Parathyroid adenoma (tissue), 2 donors: ENCODE measurements at regions not wholly inside any gene's neighbourhood (a gene's known extent, or its start where the extent isn't known, plus 50 kb on each side); places are given as distances from the start of the nearest gene placed in this dataset.
A peak's percentile ranks its signal among the peaks of the same experiment; 100 is the strongest.

ENCODE experiments used
- H2AFZ ChIP-seq: fragments of 300-600 bp; sonication (generic); one replicate; pipeline ENCODE4 v1.7.0; 2017; ENCODE audit warnings: antibody characterized with exemption, mild to moderate bottlenecking
- H3K27ac ChIP-seq: fragments of 300-600 bp; sonication (generic); one replicate; pipeline ENCODE4 v1.7.0; 2017
- H3K27me3 ChIP-seq: fragments of 300-600 bp; sonication (generic); one replicate; pipeline ENCODE4 v1.7.0; 2017; ENCODE audit warnings: low read length; ENCODE audit not compliant: control insufficient read depth, insufficient read depth
- H3K36me3 ChIP-seq: fragments of 300-600 bp; sonication (generic); one replicate; pipeline ENCODE4 v1.7.0; 2017; ENCODE audit warnings: low read length; ENCODE audit not compliant: control insufficient read depth, insufficient read depth
- H3K4me1 ChIP-seq: fragments of 300-600 bp; sonication (generic); one replicate; pipeline ENCODE4 v1.7.0; 2017; ENCODE audit warnings: control low read depth
- H3K4me2 ChIP-seq: fragments of 300-600 bp; sonication (generic); one replicate; pipeline ENCODE4 v1.7.0; 2017; ENCODE audit warnings: low read length
- H3K4me3 ChIP-seq: fragments of 300-600 bp; sonication (generic); one replicate; pipeline ENCODE4 v1.7.0; 2017; ENCODE audit warnings: low read depth, low read length
- H3K79me2 ChIP-seq: fragments of 300-600 bp; sonication (generic); one replicate; pipeline ENCODE4 v1.7.0; 2017; ENCODE audit warnings: control low read depth
- H3K9ac ChIP-seq: fragments of 300-600 bp; sonication (generic); one replicate; pipeline ENCODE4 v1.7.0; 2017; ENCODE audit warnings: mild to moderate bottlenecking
- H3K9me3 ChIP-seq: fragments of 300-600 bp; sonication (generic); one replicate; pipeline ENCODE4 v1.7.0; 2017; ENCODE audit warnings: low read length; ENCODE audit not compliant: control insufficient read depth
- TF ChIP-seq, protein P1 (sequence below): fragments of 300-600 bp; sonication (generic); IDR thresholded peaks from one replicate; pipeline ENCODE4 v1.7.0; 2017; ENCODE audit warnings: antibody characterized with exemption, mild to moderate bottlenecking
- donor health status: primary hyperparathyroidism.

DNA sequence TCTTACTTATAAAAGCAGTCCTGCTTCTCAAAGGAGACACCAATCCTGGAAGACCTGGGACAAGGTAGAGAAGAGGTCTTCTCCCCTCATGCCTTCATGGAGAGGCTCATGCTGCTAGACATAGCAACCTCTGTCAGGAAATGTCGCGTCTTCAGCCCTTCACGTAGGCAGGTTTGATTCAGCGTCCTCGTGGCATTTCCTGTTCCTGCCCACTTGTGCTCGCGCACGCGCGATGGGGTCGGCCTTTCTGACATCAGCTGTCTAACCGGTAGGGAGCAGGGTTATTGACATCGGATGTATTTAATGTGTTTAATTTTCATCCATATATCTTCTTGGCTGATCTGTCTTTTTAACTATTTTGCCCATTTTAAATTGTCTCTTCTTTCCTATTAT is 292.4 kb downstream of the THBS2 start:
- Histone ChIP-seq H2AFZ (no peak overlapping the region), H3K27me3 (no peaks in the 10 kb centered on the region), H3K9me3 (no peaks in the 10 kb centered on the region), H3K79me2 (no peaks in the 10 kb centered on the region), H3K36me3 (no peaks in the 10 kb centered on the region), H3K4me2 (no peak overlapping the region), H3K9ac (no peak overlapping the region), H3K4me3 (no peak overlapping the region), H3K4me1 (peaks cover 15% of the 10 kb centered on the region), H3K27ac (no peak overlapping the region)
- TF ChIP-seq, protein P1, sequence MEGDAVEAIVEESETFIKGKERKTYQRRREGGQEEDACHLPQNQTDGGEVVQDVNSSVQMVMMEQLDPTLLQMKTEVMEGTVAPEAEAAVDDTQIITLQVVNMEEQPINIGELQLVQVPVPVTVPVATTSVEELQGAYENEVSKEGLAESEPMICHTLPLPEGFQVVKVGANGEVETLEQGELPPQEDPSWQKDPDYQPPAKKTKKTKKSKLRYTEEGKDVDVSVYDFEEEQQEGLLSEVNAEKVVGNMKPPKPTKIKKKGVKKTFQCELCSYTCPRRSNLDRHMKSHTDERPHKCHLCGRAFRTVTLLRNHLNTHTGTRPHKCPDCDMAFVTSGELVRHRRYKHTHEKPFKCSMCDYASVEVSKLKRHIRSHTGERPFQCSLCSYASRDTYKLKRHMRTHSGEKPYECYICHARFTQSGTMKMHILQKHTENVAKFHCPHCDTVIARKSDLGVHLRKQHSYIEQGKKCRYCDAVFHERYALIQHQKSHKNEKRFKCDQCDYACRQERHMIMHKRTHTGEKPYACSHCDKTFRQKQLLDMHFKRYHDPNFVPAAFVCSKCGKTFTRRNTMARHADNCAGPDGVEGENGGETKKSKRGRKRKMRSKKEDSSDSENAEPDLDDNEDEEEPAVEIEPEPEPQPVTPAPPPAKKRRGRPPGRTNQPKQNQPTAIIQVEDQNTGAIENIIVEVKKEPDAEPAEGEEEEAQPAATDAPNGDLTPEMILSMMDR = no peak

- H3K27ac ChIP-seq = no peak overlapping the region
- no peak overlapping the region for H3K9ac ChIP-seq
- no peaks in the 10 kb centered on the region for H3K9me3 ChIP-seq
- no peaks in the 10 kb centered on the region for H3K79me2 ChIP-seq
- no peaks in the 10 kb centered on the region for H3K27me3 ChIP-seq
- peak overlapping the region; percentile 43 for H2AFZ ChIP-seq
- no peaks in the 10 kb centered on the region for H3K36me3 ChIP-seq
- H3K4me3 ChIP-seq = no peak overlapping the region
- no peak overlapping the region for H3K4me2 ChIP-seq
- TF ChIP-seq, protein P1 = no peak
- H3K4me1 ChIP-seq = peaks cover 15% of the 10 kb centered on the region
These were observed 292.9 kb downstream of the THBS2 start for GRCh38 chr6:168960551-168961263.

DNA sequence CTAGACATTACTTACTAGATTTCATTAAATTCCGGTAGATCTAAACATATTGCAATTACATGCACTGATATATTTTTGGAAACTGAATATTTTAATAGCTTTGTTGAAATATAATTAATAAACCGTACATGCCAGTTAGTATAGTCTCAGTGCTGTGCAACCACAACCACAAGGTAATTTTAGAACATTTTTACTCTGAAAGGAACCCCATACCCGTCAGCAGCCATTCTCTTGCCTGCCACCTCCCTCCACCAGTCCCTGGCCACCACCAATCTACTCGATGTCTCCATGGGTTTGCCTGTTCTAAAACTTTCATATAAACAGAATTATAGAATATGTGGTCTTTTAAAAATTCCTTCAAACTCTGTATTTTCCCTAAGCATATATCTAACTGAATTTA is 293.9 kb downstream of the THBS2 start:
- H3K79me2 ChIP-seq = no peaks in the 10 kb centered on the region
- no peak overlapping the region for H3K9ac ChIP-seq
- TF ChIP-seq, protein P1 = no peak
- H3K27ac ChIP-seq = no peak overlapping the region
- H3K27me3 ChIP-seq = no peaks in the 10 kb centered on the region
- no peak overlapping the region for H2AFZ ChIP-seq
- H3K4me1 ChIP-seq = peaks cover 11% of the 10 kb centered on the region
- H3K36me3 ChIP-seq = no peaks in the 10 kb centered on the region
- no peak overlapping the region for H3K4me2 ChIP-seq
- no peaks in the 10 kb centered on the region for H3K9me3 ChIP-seq
- H3K4me3 ChIP-seq = no peak overlapping the region

DNA sequence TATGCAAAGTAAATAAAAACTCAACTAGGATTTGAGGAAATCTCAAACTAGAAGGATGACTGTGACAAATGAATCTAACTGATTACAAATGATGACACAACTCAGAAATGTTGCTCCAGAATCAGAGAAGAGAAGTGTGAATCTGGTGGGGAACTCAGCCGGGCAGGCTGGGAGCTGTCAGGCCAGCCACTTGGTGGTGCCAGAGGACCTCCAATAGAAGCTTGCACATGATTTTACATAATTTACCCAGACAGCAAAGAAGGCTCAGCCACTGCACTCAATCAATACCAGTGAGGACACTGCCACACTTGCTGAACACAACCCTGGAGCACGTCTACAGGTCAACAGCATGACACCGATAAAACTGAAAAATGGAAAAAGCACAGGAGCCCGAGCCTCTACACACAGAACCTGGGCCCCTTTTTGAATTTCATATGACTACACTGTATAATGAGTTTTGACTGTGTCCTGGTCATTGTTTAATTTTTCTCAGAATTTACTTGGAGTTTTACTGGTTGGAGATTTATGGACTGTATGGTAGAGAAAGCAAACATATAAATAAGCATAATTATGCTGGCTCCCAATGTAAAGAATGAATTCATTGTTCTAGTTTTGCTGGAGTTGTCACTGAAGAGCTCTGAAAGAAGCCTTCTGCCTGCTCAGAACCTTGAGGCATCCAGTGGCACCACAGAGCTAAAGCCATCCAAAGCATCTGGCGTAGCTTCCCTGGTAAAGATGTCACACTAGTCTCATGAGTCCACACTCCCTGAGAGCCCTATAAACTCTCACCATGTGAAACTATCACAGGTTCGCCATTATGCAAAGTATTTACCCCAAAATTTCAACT is 296.5 kb downstream of the THBS2 start:
- Histone ChIP-seq H3K9ac (no peak overlapping the region), H3K4me2 (no peak overlapping the region), H3K27ac (no peak overlapping the region), H2AFZ (peak overlapping the region; percentile 1), H3K36me3 (no peaks in the 10 kb centered on the region), H3K79me2 (no peaks in the 10 kb centered on the region), H3K27me3 (no peaks in the 10 kb centered on the region), H3K4me1 (no peaks in the 10 kb centered on the region), H3K4me3 (no peak overlapping the region), H3K9me3 (no peaks in the 10 kb centered on the region)
- TF ChIP-seq, protein P1 = peak; percentile 77
